K562 (cell line): ENCODE measurements at regions not wholly inside any gene's neighbourhood (a gene's known extent, or its start where the extent isn't known, plus 50 kb on each side); places are given as distances from the start of the nearest gene placed in this dataset.

ENCODE experiments used
- ATAC-seq: fragments of 200-7000 bp; cut with Tn5 transposase; 3 replicates; pipeline ENCODE4 v1.9.1; 2020; ENCODE audit warnings: moderate library complexity
- BruUV-seq: library from RNA; stranded (reverse); fragments of 400-500 nt; replicated peaks from 2 replicates; lab custom pipeline; 2021; lab: Mats Ljungman, UMichigan
- CTCF ChIA-PET: fragments of 300-600 bp; formaldehyde crosslinking; extraction: SDS; loops from one replicate; lab custom pipeline; 2021; ENCODE audit warnings: low intra/inter-chr PET ratio; lab: Yijun Ruan, JAX
- POLR2A ChIA-PET: fragments of 300-600, 350-650 bp; sonication (Branson Sonifier 250); formaldehyde crosslinking; extraction: SDS; loops from one replicate; lab custom pipeline; 2021; ENCODE audit warnings: antibody characterized with exemption, inconsistent platforms; lab: Yijun Ruan, JAX
- DNase-seq, 4 experiments: peaks; one replicate each; pipeline versions ENCODE4 v3.0.0 to v3.0.0-alpha.2; 2011 to 2018; ENCODE audit warnings: low spot score in 3 of 4, mixed read lengths in 3 of 4; ENCODE audit errors: extremely low read depth in 1 of 4
- FAIRE-seq: peaks from 2 replicates; lab custom pipeline; 2011; peaks lifted over from hg19 to GRCh38; lab: Jason Lieb, UNC
- H2AFZ ChIP-seq: 2 replicates; pipeline ENCODE4 v1.6.0; 2011; ENCODE audit warnings: low read depth, low read length, control low read depth, inconsistent platforms
- H3K27ac ChIP-seq: fragments of 200-600 bp; 3 replicates; pipeline ENCODE4 v1.8.0; 2011; ENCODE audit warnings: low read depth, mild to moderate bottlenecking, control low read depth, inconsistent platforms, low read length, moderate library complexity, mixed read lengths; ENCODE audit errors: extremely low read depth
- H3K27me3 ChIP-seq, 2 experiments: fragments of 300-600 bp in 1 of 2; 2 replicates in 1 of 2; 3 replicates in 1 of 2; pipeline versions ENCODE4 v1.6.0 to v1.8.0; 2011; ENCODE audit warnings: inconsistent platforms in 2 of 2, low read length in 2 of 2, mild to moderate bottlenecking in 1 of 2, mixed read lengths in 1 of 2, moderate library complexity in 1 of 2; ENCODE audit not compliant: control insufficient read depth in 2 of 2, insufficient read depth in 2 of 2
- H3K36me3 ChIP-seq: fragments of 300-600 bp; 3 replicates; pipeline ENCODE4 v1.8.0; 2011; ENCODE audit warnings: mild to moderate bottlenecking, low read length, inconsistent platforms; ENCODE audit not compliant: control insufficient read depth, insufficient read depth
- H3K4me1 ChIP-seq, 2 experiments: fragments of 200-600 bp in 1 of 2; replicated peaks in 1 of 2; 2 replicates in 1 of 2; 3 replicates in 1 of 2; pipeline versions ENCODE4 v1.5.1 to v1.8.0; 2011; ENCODE audit warnings: inconsistent platforms in 2 of 2, low read length in 2 of 2, mild to moderate bottlenecking in 1 of 2, mixed read lengths in 1 of 2, moderate library complexity in 1 of 2; ENCODE audit not compliant: control insufficient read depth in 2 of 2, insufficient read depth in 2 of 2
- H3K4me2 ChIP-seq: 2 replicates; pipeline ENCODE4 v1.6.1; 2011; ENCODE audit warnings: low read length, control low read depth, inconsistent platforms, mixed read lengths; ENCODE audit not compliant: insufficient read depth
- H3K4me3 ChIP-seq: fragments of 200-600 bp; sonication (generic), shearing (Covaris generic); 2 replicates; pipeline ENCODE4 v1.5.1; 2016; ENCODE audit warnings: control low read depth, inconsistent platforms
- H3K79me2 ChIP-seq: fragments of 200-600 bp; 3 replicates; pipeline ENCODE4 v1.8.0; 2011; ENCODE audit warnings: low read length, inconsistent platforms; ENCODE audit not compliant: control insufficient read depth, insufficient read depth
- H3K9ac ChIP-seq, 2 experiments: 2 replicates each; pipeline versions ENCODE4 v1.6.0 to v1.6.1; 2011; ENCODE audit warnings: low read depth in 2 of 2, low read length in 2 of 2, control low read depth in 1 of 2, inconsistent platforms in 1 of 2, mild to moderate bottlenecking in 1 of 2, mixed read lengths in 1 of 2; ENCODE audit not compliant: insufficient read depth in 1 of 2
- H3K9me1 ChIP-seq: one replicate; pipeline ENCODE4 v1.6.0; 2011; ENCODE audit warnings: inconsistent platforms, mild to moderate bottlenecking, low read length, moderate library complexity; ENCODE audit not compliant: control insufficient read depth, insufficient read depth
- H3K9me3 ChIP-seq: replicated peaks from 2 replicates; pipeline ENCODE4 v1.5.1; 2011; ENCODE audit warnings: low read depth, low read length, inconsistent platforms; ENCODE audit not compliant: control insufficient read depth, insufficient read depth
- H4K20me1 ChIP-seq: replicated peaks from 2 replicates; pipeline ENCODE4 v1.6.1; 2011; ENCODE audit warnings: low read length, inconsistent platforms, mixed read lengths; ENCODE audit not compliant: control insufficient read depth, insufficient read depth
- CBFA2T2 ChIP-seq: fragments of 450-650 bp; conservative IDR thresholded peaks from 2 replicates; pipeline ENCODE4 v1.6.1; 2017; ENCODE audit warnings: mild to moderate bottlenecking
- IFI16 ChIP-seq: fragments of 250-450 bp; sonication (Bioruptor Pico); IDR thresholded peaks from 2 replicates; pipeline ENCODE4 v2.1.2; 2022; ENCODE audit warnings: mild to moderate bottlenecking, inconsistent platforms
- TAF9B ChIP-seq: fragments of 450-650 bp; IDR thresholded peaks from 2 replicates; pipeline ENCODE4 v1.6.1; 2018; ENCODE audit warnings: mild to moderate bottlenecking; ENCODE audit not compliant: partially characterized antibody
- ZNF384 ChIP-seq: IDR thresholded peaks from 2 replicates; pipeline ENCODE4 v1.6.1; 2012; ENCODE audit warnings: low read depth, low read length, improper control_type of control experiment
- ZNF436 ChIP-seq: fragments of 250-450, 450-650 bp; sonication (Bioruptor Pico); formaldehyde crosslinking; IDR thresholded peaks from 2 replicates; pipeline ENCODE4 v1.7.0; 2020; ENCODE audit warnings: mild to moderate bottlenecking
- in situ Hi-C: fragments of 300-500 bp; cut with MboI; formaldehyde crosslinking; loops from 4 replicates; pipeline ENCODE4 v1.15.0; 2018; ENCODE audit warnings: inconsistent platforms, mixed read lengths
- intact Hi-C: fragments of 100-400 bp; cut with micrococcal nuclease; formaldehyde crosslinking; loops from 2 replicates; pipeline ENCODE4 v1.14.2; 2022
- TF ChIP-seq, protein P1 (sequence below): fragments of 250-450 bp; sonication (Bioruptor Pico); IDR thresholded peaks from 2 replicates; pipeline ENCODE4 v1.5.0; 2021; ENCODE audit warnings: mild to moderate bottlenecking, borderline replicate concordance
- TF ChIP-seq, protein P2 (sequence below): fragments of 450-650 bp; conservative IDR thresholded peaks from 2 replicates; pipeline ENCODE4 v1.6.1; 2016; ENCODE audit warnings: missing genetic modification characterization, low read depth, mild to moderate bottlenecking, missing compliant biosample characterization, moderate library complexity
- TF ChIP-seq, protein P3 (sequence below), 2 experiments: fragments of 450-650 bp; IDR thresholded peaks; 2 replicates each; pipeline ENCODE4 v1.6.1; 2016; ENCODE audit warnings: mild to moderate bottlenecking in 2 of 2, borderline replicate concordance in 1 of 2, low read depth in 1 of 2, moderate library complexity in 1 of 2

DNA sequence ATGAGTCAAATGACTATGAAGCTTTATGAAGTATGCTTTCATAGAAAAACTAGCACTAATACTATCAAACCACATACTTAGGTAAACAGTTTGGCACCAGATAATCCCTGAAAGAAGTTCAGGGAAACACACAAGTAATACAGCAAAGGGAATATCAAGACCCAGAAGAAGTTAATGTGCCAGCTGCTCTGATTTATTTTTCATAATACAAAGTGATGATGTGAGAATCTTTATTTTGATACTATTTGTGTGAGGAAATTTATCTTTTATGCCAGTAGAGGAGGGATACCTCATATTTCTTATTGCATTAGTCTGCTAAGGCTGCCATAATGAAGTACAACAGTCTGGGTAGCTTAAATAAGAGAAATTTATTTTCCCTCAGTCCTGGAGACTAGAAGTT lies 67.7 kb upstream of the ANO3 start:
- Histone ChIP-seq H3K4me1 (no peaks in the 10 kb centered on the region), H3K9me1 (no peaks in the 10 kb centered on the region), H3K9ac (no peak overlapping the region), H3K27me3 (no peaks in the 10 kb centered on the region), H3K4me3 (no peak overlapping the region), H3K9me3 (no peaks in the 10 kb centered on the region), H3K36me3 (no peaks in the 10 kb centered on the region), H3K4me2 (no peak overlapping the region), H3K79me2 (no peaks in the 10 kb centered on the region), H4K20me1 (no peaks in the 10 kb centered on the region), H3K27ac (no peak overlapping the region), H2AFZ (no peak overlapping the region)
- no peak for FAIRE-seq
- no peak for ATAC-seq
- ChIA-PET POLR2A (no interaction called here), CTCF (no interaction called here)
- TF ChIP-seq, protein P1, sequence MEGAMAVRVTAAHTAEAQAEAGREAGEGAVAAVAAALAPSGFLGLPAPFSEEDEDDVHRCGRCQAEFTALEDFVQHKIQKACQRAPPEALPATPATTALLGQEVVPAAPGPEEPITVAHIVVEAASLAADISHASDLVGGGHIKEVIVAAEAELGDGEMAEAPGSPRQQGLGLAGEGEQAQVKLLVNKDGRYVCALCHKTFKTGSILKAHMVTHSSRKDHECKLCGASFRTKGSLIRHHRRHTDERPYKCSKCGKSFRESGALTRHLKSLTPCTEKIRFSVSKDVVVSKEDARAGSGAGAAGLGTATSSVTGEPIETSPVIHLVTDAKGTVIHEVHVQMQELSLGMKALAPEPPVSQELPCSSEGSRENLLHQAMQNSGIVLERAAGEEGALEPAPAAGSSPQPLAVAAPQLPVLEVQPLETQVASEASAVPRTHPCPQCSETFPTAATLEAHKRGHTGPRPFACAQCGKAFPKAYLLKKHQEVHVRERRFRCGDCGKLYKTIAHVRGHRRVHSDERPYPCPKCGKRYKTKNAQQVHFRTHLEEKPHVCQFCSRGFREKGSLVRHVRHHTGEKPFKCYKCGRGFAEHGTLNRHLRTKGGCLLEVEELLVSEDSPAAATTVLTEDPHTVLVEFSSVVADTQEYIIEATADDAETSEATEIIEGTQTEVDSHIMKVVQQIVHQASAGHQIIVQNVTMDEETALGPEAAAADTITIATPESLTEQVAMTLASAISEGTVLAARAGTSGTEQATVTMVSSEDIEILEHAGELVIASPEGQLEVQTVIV = no peak
- no peak for TF ChIP-seq IFI16 (CRISPR knock-in tag)
- TF ChIP-seq ZNF436 (CRISPR knock-in tag) = no peak
- no peak for TF ChIP-seq CBFA2T2
- no peak for TF ChIP-seq ZNF384
- TF ChIP-seq, protein P2, sequence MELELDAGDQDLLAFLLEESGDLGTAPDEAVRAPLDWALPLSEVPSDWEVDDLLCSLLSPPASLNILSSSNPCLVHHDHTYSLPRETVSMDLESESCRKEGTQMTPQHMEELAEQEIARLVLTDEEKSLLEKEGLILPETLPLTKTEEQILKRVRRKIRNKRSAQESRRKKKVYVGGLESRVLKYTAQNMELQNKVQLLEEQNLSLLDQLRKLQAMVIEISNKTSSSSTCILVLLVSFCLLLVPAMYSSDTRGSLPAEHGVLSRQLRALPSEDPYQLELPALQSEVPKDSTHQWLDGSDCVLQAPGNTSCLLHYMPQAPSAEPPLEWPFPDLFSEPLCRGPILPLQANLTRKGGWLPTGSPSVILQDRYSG = no peak
- TF ChIP-seq, protein P3, sequence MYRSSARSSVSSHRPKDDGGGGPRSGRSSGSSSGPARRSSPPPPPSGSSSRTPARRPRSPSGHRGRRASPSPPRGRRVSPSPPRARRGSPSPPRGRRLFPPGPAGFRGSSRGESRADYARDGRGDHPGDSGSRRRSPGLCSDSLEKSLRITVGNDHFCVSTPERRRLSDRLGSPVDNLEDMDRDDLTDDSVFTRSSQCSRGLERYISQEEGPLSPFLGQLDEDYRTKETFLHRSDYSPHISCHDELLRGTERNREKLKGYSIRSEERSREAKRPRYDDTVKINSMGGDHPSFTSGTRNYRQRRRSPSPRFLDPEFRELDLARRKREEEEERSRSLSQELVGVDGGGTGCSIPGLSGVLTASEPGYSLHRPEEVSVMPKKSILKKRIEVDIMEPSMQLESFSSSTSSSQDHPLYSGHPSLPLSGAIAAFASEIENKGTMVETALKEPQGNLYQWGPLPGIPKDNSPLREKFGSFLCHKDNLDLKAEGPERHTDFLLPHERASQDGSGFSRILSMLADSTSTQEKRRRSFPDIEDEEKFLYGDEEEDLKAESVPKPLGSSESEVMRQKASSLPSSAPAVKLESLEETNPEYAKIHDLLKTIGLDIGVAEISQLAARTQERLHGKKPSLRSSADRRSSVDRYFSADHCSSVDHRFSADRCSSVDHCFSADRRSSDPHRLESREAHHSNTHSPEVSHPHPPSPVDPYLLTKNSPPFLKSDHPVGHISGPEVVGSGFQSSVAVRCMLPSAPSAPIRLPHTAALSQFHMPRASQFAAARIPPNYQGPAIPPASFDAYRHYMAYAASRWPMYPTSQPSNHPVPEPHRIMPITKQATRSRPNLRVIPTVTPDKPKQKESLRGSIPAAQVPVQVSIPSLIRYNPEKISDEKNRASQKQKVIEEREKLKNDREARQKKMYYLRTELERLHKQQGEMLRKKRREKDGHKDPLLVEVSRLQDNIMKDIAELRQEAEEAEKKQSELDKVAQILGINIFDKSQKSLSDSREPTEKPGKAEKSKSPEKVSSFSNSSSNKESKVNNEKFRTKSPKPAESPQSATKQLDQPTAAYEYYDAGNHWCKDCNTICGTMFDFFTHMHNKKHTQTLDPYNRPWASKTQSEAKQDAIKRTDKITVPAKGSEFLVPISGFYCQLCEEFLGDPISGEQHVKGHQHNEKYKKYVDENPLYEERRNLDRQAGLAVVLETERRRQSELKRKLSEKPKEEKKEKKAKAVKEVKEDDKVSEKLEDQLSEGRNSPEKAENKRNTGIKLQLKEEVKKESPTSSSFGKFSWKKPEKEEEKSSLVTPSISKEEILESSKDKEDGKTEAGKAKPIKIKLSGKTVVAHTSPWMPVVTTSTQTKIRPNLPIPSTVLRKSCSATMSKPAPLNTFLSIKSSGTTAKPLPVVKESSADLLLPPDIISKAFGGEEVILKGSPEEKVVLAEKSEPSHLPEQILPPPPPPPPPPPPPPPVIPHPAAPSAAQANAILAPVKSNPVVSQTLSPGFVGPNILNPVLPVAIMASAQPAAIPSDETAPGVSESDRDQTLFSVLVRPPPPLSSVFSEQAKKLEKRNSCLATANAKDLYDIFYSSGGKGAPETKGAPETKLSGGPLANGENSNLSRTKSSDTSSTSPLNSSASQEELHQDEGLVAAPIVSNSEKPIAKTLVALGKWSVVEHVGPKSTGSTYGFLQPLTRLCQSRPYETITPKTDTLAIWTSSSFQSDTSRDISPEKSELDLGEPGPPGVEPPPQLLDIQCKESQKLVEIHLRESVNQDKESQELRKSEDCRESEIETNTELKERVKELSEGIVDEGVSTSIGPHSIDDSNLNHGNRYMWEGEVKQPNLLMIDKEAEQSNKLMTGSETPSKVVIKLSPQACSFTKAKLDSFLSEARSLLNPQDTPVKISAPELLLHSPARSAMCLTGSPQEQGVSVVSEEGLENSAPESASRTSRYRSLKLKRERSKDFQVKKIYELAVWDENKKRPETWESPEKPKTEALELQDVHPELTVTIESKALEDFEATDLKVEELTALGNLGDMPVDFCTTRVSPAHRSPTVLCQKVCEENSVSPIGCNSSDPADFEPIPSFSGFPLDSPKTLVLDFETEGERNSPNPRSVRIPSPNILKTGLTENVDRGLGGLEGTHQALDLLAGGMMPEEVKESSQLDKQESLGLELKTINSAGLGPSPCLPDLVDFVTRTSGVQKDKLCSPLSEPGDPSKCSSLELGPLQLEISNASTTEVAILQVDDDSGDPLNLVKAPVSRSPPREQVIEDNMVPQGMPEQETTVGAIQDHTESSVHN (IDR thresholded peaks at IDR 0.05; ENCODE audit: borderline replicate concordance in 1 of 2, low read depth in 1 of 2) = no peak
- no peak for TF ChIP-seq TAF9B
- in situ Hi-C loops (no loop called here), intact Hi-C loops (no loop called here)
- DNase-seq = no peak
- BruUV-seq = no TSS peak
